ENCODE measurements at regions not wholly inside any gene's neighbourhood (a gene's known extent, or its start where the extent isn't known, plus 50 kb on each side); places are given as distances from the start of the nearest gene placed in this dataset.

- Histone ChIP-seq H3K79me2 (ENCODE audit: insufficient read depth, low read length) (no peaks in the 10 kb centered on the region), H3K4me2 (ENCODE audit: insufficient read depth, low read length) (no peak overlapping the region), H3K27ac (ENCODE audit: low read depth, low read length) (no peak overlapping the region), H4K20me1 (ENCODE audit: insufficient read depth, low read length) (no peaks in the 10 kb centered on the region), H3K4me3 (ENCODE audit: insufficient read depth, low read length) (no peak overlapping the region), H2AFZ (ENCODE audit: low read length) (no peak overlapping the region), H3K36me3 (ENCODE audit: insufficient read depth, low read length) (no peaks in the 10 kb centered on the region), H3K9me3 (ENCODE audit: low read depth, low read length) (no peaks in the 10 kb centered on the region), H3K4me1 (ENCODE audit: insufficient read depth, low read length) (no peaks in the 10 kb centered on the region), H3K27me3 (ENCODE audit: insufficient read depth, low read length) (no peaks in the 10 kb centered on the region)
- TF ChIP-seq CTCF (IDR thresholded peaks at IDR 0.05; ENCODE audit: extremely low read depth, low read depth, low read length) = no peak
- no peak for DNase-seq (ENCODE audit: insufficient read length, low spot score, missing footprints)
Measured at GRCh38 chr3:53416530-53416929, 69.2 kb upstream of the DCP1A start.

GRCh38 chr3:53420831-53421230 is 73.5 kb upstream of the DCP1A start:
- peak; percentile 58 for DNase-seq (ENCODE audit: insufficient read length, low spot score, missing footprints)
- Histone ChIP-seq H3K79me2 (ENCODE audit: insufficient read depth, low read length) (no peaks in the 10 kb centered on the region), H3K27ac (ENCODE audit: low read depth, low read length) (no peak overlapping the region), H2AFZ (ENCODE audit: low read length) (no peak overlapping the region), H3K4me3 (ENCODE audit: insufficient read depth, low read length) (no peak overlapping the region), H3K4me1 (ENCODE audit: insufficient read depth, low read length) (no peaks in the 10 kb centered on the region), H3K9me3 (ENCODE audit: low read depth, low read length) (no peaks in the 10 kb centered on the region), H3K27me3 (ENCODE audit: insufficient read depth, low read length) (no peaks in the 10 kb centered on the region), H4K20me1 (ENCODE audit: insufficient read depth, low read length) (no peaks in the 10 kb centered on the region), H3K36me3 (ENCODE audit: insufficient read depth, low read length) (no peaks in the 10 kb centered on the region), H3K4me2 (ENCODE audit: insufficient read depth, low read length) (no peak overlapping the region)
- TF ChIP-seq CTCF (IDR thresholded peaks at IDR 0.05; ENCODE audit: extremely low read depth, low read depth, low read length) = no peak

- TF ChIP-seq CTCF (IDR thresholded peaks at IDR 0.05; ENCODE audit: extremely low read depth, low read depth, low read length) = no peak
- H4K20me1 ChIP-seq (ENCODE audit: insufficient read depth, low read length) = no peaks in the 10 kb centered on the region
- no peaks in the 10 kb centered on the region for H3K36me3 ChIP-seq (ENCODE audit: insufficient read depth, low read length)
- no peak for DNase-seq (ENCODE audit: insufficient read length, low spot score, missing footprints)
- no peaks in the 10 kb centered on the region for H3K9me3 ChIP-seq (ENCODE audit: low read depth, low read length)
- no peak overlapping the region for H3K4me3 ChIP-seq (ENCODE audit: insufficient read depth, low read length)
- H2AFZ ChIP-seq (ENCODE audit: low read length) = no peak overlapping the region
- H3K27me3 ChIP-seq (ENCODE audit: insufficient read depth, low read length) = no peaks in the 10 kb centered on the region
- no peaks in the 10 kb centered on the region for H3K79me2 ChIP-seq (ENCODE audit: insufficient read depth, low read length)
- no peaks in the 10 kb centered on the region for H3K4me1 ChIP-seq (ENCODE audit: insufficient read depth, low read length)
- H3K4me2 ChIP-seq (ENCODE audit: insufficient read depth, low read length) = no peak overlapping the region
- H3K27ac ChIP-seq (ENCODE audit: low read depth, low read length) = no peak overlapping the region
Measured at GRCh38 chr3:53422954-53423698, 71.3 kb upstream of the CACNA1D start.

- no peak for DNase-seq (ENCODE audit: insufficient read length, low spot score, missing footprints)
- no peak overlapping the region for H3K27ac ChIP-seq (ENCODE audit: low read depth, low read length)
Measured at GRCh38 chr3:53425936-53426335, 68.5 kb upstream of the CACNA1D start.

More at GRCh38 chr3:53425936-53426335, 68.5 kb upstream of the CACNA1D start:
- Histone ChIP-seq H2AFZ (ENCODE audit: low read length) (no peak overlapping the region), H3K4me3 (ENCODE audit: insufficient read depth, low read length) (no peak overlapping the region), H3K4me2 (ENCODE audit: insufficient read depth, low read length) (no peak overlapping the region), H4K20me1 (ENCODE audit: insufficient read depth, low read length) (no peaks in the 10 kb centered on the region), H3K79me2 (ENCODE audit: insufficient read depth, low read length) (no peaks in the 10 kb centered on the region), H3K9me3 (ENCODE audit: low read depth, low read length) (no peaks in the 10 kb centered on the region), H3K27me3 (ENCODE audit: insufficient read depth, low read length) (no peaks in the 10 kb centered on the region), H3K4me1 (ENCODE audit: insufficient read depth, low read length) (no peaks in the 10 kb centered on the region), H3K36me3 (ENCODE audit: insufficient read depth, low read length) (no peaks in the 10 kb centered on the region)
- TF ChIP-seq CTCF (IDR thresholded peaks at IDR 0.05; ENCODE audit: extremely low read depth, low read depth, low read length) = no peak

All from osteoblast (primary cell).